Endometrium (tissue), 2 donors: ENCODE measurements at regions not wholly inside any gene's neighbourhood (a gene's known extent, or its start where the extent isn't known, plus 50 kb on each side); places are given as distances from the start of the nearest gene placed in this dataset.

Experiments used
- FAIRE-seq: peaks from 2 replicates; lab custom pipeline; 2012; peaks lifted over from hg19 to GRCh38; lab: Jason Lieb, UNC
- donor health status: control.
- donor health status: control.

DNA sequence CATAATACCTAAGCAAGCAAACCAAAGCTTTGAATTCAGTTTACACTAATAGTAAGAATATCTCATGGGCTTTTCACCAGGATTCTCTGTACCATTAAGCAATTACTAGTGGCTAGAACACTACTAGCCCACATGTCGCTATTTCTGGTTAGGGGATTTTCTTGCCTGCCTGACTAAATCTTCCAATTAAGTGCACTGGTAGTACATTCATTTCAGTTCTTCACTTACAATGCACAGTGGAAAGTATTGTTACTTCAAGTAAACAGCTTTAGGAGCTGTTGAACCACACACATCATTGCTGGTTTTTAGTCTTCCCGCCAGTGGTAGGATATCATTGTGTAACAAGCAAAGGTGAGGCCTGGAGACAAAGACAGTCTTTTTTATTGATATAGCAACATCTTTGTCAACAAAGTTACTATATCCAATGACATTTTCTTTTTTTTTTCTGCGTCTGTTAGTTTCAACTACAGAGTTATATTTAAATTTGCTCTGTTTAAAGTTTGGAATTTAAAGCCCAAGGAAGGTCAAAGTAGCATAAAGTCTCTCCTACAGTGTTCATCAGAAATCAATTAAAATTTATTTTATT lies 826.8 kb upstream of the NR2F2 start:
- FAIRE-seq: no peak

- FAIRE-seq: no peak
Measured at GRCh38 chr15:95511671-95512070, 818.8 kb upstream of the NR2F2 start.

DNA sequence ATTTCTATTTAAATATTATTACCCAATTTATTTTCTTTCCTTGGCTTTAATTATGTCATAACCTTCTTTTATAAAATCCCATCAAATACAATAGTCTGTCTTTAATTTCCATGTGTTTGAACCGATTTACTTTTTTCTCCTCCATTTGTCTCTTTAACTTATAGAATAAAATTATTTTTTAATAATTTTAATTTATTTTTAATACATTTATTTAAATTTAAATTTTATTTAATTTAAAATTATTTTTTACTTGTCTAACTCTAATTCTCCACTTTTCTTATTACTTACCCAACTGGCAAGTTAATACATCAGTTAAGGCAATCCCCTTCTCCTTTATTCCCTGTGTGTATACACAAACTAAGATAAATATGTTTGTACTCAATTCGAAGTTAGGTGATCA lies 817.6 kb upstream of the NR2F2 start:
- FAIRE-seq: peak; percentile 78

DNA sequence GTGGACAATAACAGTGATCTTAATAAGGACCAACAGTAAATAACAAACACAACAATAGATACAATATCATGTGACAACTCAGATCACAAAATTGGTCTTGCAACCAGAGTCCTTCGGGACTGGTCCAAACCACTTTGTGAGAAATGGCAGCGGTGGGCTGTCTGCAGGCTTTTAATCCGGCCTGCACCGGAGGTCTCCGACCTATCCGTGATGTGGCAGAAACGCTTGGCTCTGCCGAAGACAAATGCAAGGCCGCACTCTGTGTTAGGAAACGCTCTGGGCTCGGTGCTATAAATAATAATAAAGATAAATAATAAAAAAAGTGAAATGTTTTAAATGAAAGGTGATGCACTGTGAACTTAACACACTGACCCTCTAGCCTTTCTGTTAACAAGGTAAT lies 810.6 kb upstream of the NR2F2 start:
- FAIRE-seq: no peak

- no peak for FAIRE-seq
Measured at GRCh38 chr15:95520511-95520910, 810.0 kb upstream of the NR2F2 start.

GRCh38 chr15:95520922-95521321 lies 809.6 kb upstream of the NR2F2 start:
- FAIRE-seq: no peak

DNA sequence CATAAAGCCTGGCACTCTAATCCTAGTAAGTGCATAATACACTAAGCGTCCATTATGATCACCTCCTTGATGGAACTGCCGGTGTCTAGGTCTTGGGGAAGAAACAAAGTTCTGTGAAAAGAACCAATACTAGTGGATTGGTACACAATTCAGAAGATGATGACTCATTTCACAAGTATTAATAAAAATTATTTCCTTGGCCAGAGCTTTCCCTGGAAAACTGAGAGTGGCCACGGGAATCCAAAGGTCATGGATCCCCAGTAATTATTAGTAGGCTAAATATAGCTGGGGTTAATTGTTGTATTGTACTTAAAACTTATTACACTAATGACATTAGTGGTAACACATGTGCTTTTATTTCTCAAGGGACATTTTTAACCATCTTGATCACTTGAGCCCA lies 808.0 kb upstream of the NR2F2 start:
- FAIRE-seq: no peak

GRCh38 chr15:95528920-95529319 lies 801.6 kb upstream of the NR2F2 start:
- no peak for FAIRE-seq

GRCh38 chr15:95536638-95537037 lies 793.9 kb upstream of the NR2F2 start:
- FAIRE-seq: no peak

DNA sequence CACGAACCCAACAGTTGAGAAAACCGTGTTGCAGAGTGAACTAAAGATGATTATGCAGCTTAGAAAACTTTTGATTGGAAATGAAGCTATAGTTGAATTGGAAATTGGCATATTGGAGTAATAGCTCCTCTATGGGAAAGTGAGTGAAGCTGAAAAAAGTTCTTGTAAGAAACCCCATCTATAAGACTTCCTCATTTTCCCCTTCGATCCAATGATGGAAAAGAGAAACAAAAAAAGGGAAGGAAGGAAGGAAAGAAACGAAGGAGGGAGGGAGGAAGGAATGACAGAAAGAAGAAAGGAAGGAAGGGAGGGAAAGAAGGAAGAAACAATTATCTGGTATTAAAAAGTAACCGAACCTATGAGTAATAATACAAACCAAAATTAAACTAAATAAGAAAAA lies 791.8 kb upstream of the NR2F2 start:
- FAIRE-seq: no peak

DNA sequence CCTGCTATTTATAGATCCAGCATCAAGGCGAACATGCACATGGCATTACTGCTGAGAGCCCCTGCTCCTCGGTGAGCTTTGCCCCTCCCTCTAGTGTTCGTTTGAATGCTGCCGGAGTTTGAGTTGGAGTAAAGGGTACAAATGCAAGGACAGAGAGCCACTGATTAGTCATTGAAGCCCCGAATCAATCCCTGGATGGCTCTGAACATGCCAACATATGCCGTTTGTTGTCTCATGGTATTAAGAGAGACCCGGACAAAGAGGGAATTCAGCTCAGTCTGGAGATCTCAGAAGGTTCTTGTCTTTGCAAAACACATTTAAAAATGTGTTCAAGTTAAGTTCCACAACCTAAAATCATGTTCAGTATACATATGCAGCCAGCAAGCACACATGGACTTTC lies 789.2 kb upstream of the NR2F2 start:
- no peak for FAIRE-seq

DNA sequence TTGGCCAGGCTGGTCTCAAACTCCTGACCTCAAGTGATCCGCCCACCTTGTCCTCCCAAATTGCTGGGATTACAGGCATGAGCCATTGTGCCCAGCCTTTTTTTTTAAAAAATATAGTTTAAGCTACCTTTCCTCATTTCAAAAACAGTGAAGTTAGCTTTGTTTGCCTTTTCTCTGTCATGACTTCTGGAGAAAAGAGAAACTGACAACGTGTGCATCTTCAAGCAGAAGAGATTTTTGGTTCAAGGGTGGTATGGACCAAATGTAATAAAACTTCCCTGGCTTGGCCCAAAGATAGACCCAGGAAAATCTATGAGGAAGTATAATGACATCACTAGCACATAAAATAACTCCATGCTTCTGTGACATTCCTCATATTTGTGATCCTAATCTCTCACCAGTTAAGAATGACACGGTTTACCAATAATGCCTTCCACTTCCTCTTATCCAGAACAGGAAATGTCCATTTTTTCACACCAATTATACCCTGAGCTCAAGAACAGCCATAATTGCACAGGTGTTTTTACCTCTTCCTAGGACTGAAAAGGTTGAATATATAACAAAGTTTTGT lies 781.2 kb upstream of the NR2F2 start:
- no peak for FAIRE-seq

DNA sequence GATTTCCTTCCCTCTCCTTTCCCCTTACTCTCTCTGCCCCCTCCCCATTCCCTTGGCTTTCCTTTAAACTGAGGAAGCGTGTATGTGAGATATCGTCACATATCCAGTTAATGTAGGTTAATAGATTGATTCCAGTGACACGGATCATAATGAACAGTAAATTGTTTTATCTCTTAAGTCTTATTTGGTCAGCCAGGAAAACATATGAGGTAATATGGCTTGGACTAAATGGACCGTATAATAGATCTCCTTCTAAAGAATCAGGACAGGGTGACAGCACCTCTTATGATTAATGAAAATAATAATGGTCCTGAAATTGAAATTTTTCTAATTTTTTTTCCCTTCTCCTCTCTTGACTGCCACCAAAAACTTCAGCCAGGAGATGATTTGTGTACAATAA lies 779.8 kb upstream of the NR2F2 start:
- FAIRE-seq: no peak

DNA sequence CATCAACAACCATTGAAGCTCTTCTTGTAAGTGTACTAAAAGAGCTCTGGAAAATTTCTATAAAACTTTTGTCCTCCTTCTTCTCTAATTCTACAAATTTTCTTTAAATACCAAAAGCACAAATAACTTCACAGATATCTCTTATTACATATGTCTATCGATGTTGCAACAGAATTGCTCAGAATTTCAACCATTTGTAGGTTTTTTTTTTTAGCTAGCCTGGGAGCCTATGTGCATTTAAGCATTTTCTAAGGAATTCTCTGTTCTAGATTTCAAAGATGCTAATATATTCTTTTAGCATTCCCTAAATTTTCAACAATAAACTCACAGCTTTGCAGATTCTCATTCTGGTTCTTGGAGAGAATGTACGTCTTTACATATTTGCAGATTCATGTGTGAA lies 774.3 kb upstream of the NR2F2 start:
- no peak for FAIRE-seq

DNA sequence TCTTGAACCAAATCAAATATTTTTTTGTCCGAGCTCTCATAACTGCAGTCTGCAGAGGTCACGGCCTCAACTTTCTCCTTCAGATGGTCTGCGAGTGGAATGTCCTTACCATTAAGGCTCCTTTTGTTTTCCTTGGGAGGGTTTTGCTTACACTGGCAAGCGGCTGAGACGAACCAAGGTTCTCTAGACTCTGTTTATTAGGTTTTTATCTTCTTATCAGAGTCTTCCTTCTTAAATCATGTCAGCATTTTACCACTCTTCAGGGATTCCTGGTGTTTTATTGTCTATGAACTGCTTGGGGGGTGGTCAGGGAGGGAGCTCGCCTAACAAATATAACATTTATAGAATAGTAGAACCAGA lies 773.7 kb upstream of the NR2F2 start:
- FAIRE-seq: peak; percentile 85

DNA sequence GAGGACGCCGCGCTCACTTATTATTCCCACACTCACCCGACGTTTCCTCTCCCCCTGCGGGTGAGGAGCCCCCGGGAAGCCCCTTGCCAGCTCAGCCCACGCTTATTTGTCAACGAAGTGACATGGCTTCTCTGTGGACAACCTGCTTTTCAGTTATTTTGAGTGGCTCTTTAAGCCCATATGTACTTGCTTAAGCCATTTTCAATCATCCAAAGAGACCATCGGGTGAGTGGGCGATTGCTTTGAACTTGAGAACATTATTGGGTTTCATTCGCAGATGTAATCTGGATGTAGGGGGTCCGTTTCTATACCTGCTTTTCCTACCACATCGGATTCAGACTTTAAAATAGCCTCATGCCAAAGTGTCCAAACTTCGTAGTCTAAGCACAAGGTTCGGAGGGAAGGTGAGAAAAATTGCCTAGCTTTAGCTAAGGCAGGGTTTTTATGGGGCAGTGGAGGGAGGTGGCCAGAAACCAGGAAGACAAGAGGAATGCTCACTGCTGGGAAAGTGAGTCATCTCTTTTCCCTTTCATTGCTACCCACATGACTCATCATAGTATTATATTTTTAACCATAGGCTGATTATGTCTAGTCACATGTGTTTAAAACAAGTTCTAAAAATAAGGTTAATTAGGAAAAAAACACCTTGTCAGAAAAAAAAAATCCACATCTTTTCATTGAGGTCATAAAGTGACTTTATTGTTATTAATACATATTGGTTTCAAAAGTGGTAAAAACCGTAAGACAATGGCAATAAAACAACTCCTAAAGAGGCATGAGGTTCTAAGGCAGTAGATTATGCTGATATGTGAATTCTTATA lies 773.1 kb upstream of the NR2F2 start:
- FAIRE-seq: peak; percentile 70

- peak; percentile 43 for FAIRE-seq
Measured at GRCh38 chr15:95558131-95558530, 772.4 kb upstream of the NR2F2 start.

- FAIRE-seq: peak; percentile 31
Measured at GRCh38 chr15:95558916-95559315, 771.6 kb upstream of the NR2F2 start.

- FAIRE-seq: no peak
Measured at GRCh38 chr15:95559875-95560394, 770.6 kb upstream of the NR2F2 start.

GRCh38 chr15:95561463-95561862 lies 769.0 kb upstream of the NR2F2 start:
- FAIRE-seq: no peak

GRCh38 chr15:95563634-95564033 lies 766.9 kb upstream of the NR2F2 start:
- FAIRE-seq: no peak

- FAIRE-seq: no peak
Measured at GRCh38 chr15:95565016-95565600, 765.4 kb upstream of the NR2F2 start.

DNA sequence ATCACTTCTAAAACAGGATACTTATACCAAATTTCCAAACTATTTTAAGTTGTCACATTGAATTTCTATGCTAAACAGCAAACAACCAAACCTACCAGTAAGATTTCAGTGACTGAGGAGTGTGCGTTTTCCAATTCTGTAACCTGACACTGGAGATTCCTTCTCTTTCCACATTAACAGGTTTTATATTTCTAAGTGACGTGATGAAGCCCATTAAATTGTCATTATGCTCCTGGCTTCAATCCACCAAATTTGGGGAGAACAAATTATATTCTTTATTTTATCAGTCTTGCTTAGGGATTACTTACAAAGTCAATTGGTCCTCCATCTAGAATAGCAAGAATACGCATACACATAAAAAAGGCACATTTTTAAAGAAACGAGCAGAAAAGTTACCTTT lies 764.8 kb upstream of the NR2F2 start:
- no peak for FAIRE-seq
